AG10803 (cell line): ENCODE measurements at regions not wholly inside any gene's neighbourhood (a gene's known extent, or its start where the extent isn't known, plus 50 kb on each side); places are given as distances from the start of the nearest gene placed in this dataset.

Experiments
- DNase-seq: peaks from one replicate; pipeline ENCODE4 v3.0.0; 2010; ENCODE audit warnings: low read depth
- H3K4me3 ChIP-seq: 2 replicates; pipeline ENCODE4 v1.5.1; 2011; ENCODE audit warnings: mild to moderate bottlenecking, low read length, control low read depth
- TF ChIP-seq, protein P1 (sequence below): conservative IDR thresholded peaks from 2 replicates; pipeline ENCODE4 v1.5.1; 2011; ENCODE audit warnings: mild to moderate bottlenecking, low read length, control low read depth, inconsistent platforms

- peak; percentile 43 for DNase-seq
- TF ChIP-seq, protein P1, sequence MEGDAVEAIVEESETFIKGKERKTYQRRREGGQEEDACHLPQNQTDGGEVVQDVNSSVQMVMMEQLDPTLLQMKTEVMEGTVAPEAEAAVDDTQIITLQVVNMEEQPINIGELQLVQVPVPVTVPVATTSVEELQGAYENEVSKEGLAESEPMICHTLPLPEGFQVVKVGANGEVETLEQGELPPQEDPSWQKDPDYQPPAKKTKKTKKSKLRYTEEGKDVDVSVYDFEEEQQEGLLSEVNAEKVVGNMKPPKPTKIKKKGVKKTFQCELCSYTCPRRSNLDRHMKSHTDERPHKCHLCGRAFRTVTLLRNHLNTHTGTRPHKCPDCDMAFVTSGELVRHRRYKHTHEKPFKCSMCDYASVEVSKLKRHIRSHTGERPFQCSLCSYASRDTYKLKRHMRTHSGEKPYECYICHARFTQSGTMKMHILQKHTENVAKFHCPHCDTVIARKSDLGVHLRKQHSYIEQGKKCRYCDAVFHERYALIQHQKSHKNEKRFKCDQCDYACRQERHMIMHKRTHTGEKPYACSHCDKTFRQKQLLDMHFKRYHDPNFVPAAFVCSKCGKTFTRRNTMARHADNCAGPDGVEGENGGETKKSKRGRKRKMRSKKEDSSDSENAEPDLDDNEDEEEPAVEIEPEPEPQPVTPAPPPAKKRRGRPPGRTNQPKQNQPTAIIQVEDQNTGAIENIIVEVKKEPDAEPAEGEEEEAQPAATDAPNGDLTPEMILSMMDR, result no peak
- H3K4me3 ChIP-seq, result no peak overlapping the region
Measured at GRCh38 chr21:41631564-41632461, 123.9 kb upstream of the TMPRSS2 start.

GRCh38 chr21:41630917-41631316 is 123.0 kb upstream of the TMPRSS2 start:
- TF ChIP-seq, protein P1, result no peak
- H3K4me3 ChIP-seq, result no peak overlapping the region
- no peak for DNase-seq

GRCh38 chr21:41630249-41630648 is 122.3 kb upstream of the TMPRSS2 start:
- H3K4me3 ChIP-seq, result no peak overlapping the region
- peak; percentile 100 for DNase-seq
- TF ChIP-seq, protein P1, result no peak

DNA sequence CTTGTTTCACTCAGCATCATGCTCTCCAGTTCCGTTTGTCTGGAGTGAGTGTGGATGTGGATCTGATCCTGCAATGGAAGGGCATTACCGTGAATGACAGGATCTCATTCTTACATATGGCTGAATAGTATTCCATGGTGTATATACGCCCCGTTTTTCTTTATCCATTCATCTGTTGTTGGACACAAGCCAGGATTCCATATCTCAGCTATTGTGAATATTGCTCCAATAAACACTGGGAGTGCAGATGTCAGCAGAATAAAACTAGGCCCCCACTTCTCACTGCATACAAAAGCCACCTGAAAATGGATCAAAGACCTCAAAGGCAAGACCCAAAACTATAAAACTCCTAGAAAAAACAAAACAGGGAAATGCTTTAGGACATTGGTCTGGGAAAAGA is 120.3 kb upstream of the TMPRSS2 start:
- no peak for DNase-seq
- TF ChIP-seq, protein P1, result no peak
- no peak overlapping the region for H3K4me3 ChIP-seq

GRCh38 chr21:41627428-41627827 is 119.5 kb upstream of the TMPRSS2 start:
- peak; percentile 89 for DNase-seq
- no peak overlapping the region for H3K4me3 ChIP-seq
- TF ChIP-seq, protein P1, result no peak

DNA sequence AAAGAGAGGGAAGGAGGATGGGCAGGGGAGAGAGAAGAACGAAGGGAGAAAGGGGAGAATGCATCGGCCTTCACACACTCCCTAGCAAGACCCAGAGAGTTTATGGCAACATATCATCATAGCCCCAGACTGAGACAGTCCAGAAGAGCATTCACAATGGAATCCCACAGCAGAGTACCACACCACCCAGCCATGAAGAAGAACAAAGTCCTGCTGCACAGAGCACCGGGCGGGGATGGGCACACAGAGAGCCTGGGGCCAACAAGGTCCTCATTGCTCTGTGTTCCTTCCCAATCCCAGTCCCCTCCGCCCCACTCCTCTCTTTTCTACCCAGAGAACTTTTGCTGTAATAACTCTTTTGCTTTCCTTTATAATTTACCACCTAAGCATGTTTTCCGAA is 118.1 kb upstream of the TMPRSS2 start:
- no peak overlapping the region for H3K4me3 ChIP-seq
- TF ChIP-seq, protein P1, result no peak
- no peak for DNase-seq

GRCh38 chr21:41625428-41625827 is 117.5 kb upstream of the TMPRSS2 start:
- no peak overlapping the region for H3K4me3 ChIP-seq
- no peak for DNase-seq
- TF ChIP-seq, protein P1, result no peak
